ENCODE measurements at regions not wholly inside any gene's neighbourhood (a gene's known extent, or its start where the extent isn't known, plus 50 kb on each side); places are given as distances from the start of the nearest gene placed in this dataset.

DNA sequence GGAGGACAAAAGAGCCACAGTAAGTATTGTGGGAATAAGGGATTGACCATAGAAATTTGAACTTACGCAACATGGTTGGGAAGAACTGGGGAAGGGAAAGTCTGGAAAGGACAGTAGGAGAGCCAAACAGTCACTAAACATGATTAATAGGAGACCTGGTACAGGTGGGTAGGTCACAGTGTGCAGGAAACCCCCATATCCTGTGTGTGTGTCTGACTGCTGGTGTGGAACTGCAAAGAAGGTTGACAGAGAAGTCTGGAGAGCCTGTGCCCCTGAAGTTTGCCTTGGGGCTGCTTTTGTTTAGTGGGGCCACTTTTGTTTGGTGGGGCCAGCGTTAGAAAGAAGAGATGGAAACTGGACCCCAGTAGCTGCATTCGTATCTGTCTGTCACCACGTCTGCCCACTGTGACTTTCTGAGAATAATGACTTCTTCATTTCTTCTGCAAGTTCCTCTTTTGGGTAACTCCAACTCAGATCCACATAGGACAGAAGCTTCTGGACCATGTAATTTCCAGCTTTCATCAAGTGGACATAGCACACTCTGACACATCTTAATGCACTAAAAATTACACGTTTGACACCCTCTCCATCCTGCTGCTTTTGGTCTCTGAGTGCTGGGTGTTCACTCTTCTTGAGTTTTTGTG is 126.8 kb upstream of the RAG2 start:
- H3K27me3 ChIP-seq (replicated peaks in 1 of 2; ENCODE audit: control insufficient read depth in 2 of 2, insufficient read depth in 2 of 2, low read length in 1 of 2): no peaks in the 10 kb centered on the region
- no TSS peak for BruUV-seq (replicated peaks)
- in situ Hi-C loops (cut with MboI) (no loop called here), intact Hi-C loops (cut with micrococcal nuclease; ENCODE audit: unreplicated experiment) (loop anchor here (1.0 kb wide), 1 partner anchor 19 kb away; no protein-coding TSS in a partner anchor)
- CTCF ChIA-PET: interaction anchor here (1.1 to 1.6 kb wide), 3 partner anchors 19 to 23 kb away, joined by 3 to 6 read pairs (median 3); no protein-coding TSS in a partner anchor
- no peak overlapping the region for H3K9ac ChIP-seq (ENCODE audit: control insufficient read depth, insufficient read depth, low read length)
- SMC1A ChIA-PET (ENCODE audit: uncharacterized antibody, unreplicated experiment): no interaction called here
- peak; percentile 89 for FAIRE-seq
- POLR2A ChIA-PET: no interaction called here
- no peak overlapping the region for H3K27ac ChIP-seq (ENCODE audit: control insufficient read depth, insufficient read depth)
- 9% methylated on average over 5 of the region's 5 CpGs for WGBS (ENCODE audit: insufficient coverage, insufficient replicate concordance, low lambda C conversion rate, missing lambda C conversion rate)
- no peaks in the 10 kb centered on the region for H4K20me1 ChIP-seq (ENCODE audit: control insufficient read depth, insufficient read depth)
- peak; percentile 88 for ATAC-seq
- H3K36me3 ChIP-seq (ENCODE audit: control insufficient read depth in 2 of 2, insufficient read depth in 2 of 2, low read length in 1 of 2): no peaks in the 10 kb centered on the region
- H3K4me3 ChIP-seq: no peak overlapping the region
- RAD21 ChIA-PET (ENCODE audit: unreplicated experiment): no interaction called here
- peak overlapping the region; percentile 36; the same call in 1 of the 2 replicates for H3K4me2 ChIP-seq (ENCODE audit: control insufficient read depth, insufficient read depth)
- DNase-seq (ENCODE audit: low read depth, low spot score): peak; percentile 23
- H3K9me3 ChIP-seq (replicated peaks; ENCODE audit: control insufficient read depth, insufficient read depth, low read length): no peaks in the 10 kb centered on the region
- H3K4me1 ChIP-seq (ENCODE audit: control insufficient read depth, insufficient read depth, low read length): peaks cover 9% of the 10 kb centered on the region; the same call in 1 of the 2 replicates
- H3K79me2 ChIP-seq (ENCODE audit: control insufficient read depth, insufficient read depth, low read length): no peaks in the 10 kb centered on the region
- H2AFZ ChIP-seq (ENCODE audit: control insufficient read depth, low read depth, low read length): no peak overlapping the region
- TF ChIP-seq SMARCA5 (IDR thresholded peaks at IDR 0.05): no peak
- TF ChIP-seq, protein P1, sequence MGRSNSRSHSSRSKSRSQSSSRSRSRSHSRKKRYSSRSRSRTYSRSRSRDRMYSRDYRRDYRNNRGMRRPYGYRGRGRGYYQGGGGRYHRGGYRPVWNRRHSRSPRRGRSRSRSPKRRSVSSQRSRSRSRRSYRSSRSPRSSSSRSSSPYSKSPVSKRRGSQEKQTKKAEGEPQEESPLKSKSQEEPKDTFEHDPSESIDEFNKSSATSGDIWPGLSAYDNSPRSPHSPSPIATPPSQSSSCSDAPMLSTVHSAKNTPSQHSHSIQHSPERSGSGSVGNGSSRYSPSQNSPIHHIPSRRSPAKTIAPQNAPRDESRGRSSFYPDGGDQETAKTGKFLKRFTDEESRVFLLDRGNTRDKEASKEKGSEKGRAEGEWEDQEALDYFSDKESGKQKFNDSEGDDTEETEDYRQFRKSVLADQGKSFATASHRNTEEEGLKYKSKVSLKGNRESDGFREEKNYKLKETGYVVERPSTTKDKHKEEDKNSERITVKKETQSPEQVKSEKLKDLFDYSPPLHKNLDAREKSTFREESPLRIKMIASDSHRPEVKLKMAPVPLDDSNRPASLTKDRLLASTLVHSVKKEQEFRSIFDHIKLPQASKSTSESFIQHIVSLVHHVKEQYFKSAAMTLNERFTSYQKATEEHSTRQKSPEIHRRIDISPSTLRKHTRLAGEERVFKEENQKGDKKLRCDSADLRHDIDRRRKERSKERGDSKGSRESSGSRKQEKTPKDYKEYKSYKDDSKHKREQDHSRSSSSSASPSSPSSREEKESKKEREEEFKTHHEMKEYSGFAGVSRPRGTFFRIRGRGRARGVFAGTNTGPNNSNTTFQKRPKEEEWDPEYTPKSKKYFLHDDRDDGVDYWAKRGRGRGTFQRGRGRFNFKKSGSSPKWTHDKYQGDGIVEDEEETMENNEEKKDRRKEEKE (IDR thresholded peaks at IDR 0.05): no peak
- peak; percentile 46; the same call in 1 of the 2 replicates for TF ChIP-seq PAX5 (IDR thresholded peaks at IDR 0.05; ENCODE audit: borderline replicate concordance, low read depth, low read length)
- TF ChIP-seq PML (IDR thresholded peaks at IDR 0.05; ENCODE audit: low read length): no peak
- no peak for TF ChIP-seq SUZ12 (IDR thresholded peaks at IDR 0.05; ENCODE audit: unreplicated experiment)
- no peak for TF ChIP-seq RCOR1 (conservative IDR thresholded peaks at IDR 0.05; ENCODE audit: low read depth, low read length)
- 0 out of 4 replicates have a peak, but pooled peaks of 1 of the 2 experiments have one; percentile 21 for TF ChIP-seq IKZF2 (IDR thresholded peaks at IDR 0.05)
- TF ChIP-seq SMAD1 (IDR thresholded peaks at IDR 0.05; ENCODE audit: low read depth, partially characterized antibody): no peak
- TF ChIP-seq, protein P2, sequence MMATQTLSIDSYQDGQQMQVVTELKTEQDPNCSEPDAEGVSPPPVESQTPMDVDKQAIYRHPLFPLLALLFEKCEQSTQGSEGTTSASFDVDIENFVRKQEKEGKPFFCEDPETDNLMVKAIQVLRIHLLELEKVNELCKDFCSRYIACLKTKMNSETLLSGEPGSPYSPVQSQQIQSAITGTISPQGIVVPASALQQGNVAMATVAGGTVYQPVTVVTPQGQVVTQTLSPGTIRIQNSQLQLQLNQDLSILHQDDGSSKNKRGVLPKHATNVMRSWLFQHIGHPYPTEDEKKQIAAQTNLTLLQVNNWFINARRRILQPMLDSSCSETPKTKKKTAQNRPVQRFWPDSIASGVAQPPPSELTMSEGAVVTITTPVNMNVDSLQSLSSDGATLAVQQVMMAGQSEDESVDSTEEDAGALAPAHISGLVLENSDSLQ (IDR thresholded peaks at IDR 0.05): peak; percentile 26; the same call in 1 of the 2 replicates
- TF ChIP-seq MYB (IDR thresholded peaks at IDR 0.05; ENCODE audit: borderline replicate concordance, low read depth, low read length): no peak
- peak; percentile 83 for TF ChIP-seq SPI1 (IDR thresholded peaks at IDR 0.05; ENCODE audit: borderline replicate concordance, insufficient read depth, low read depth, low read length)
- TF ChIP-seq RUNX3 (IDR thresholded peaks at IDR 0.05; ENCODE audit: low read length): 0 out of 2 replicates have a peak, but pooled peaks have one; percentile 14
- TF ChIP-seq FOXK2 (IDR thresholded peaks at IDR 0.05): no peak
- TF ChIP-seq, protein P3, sequence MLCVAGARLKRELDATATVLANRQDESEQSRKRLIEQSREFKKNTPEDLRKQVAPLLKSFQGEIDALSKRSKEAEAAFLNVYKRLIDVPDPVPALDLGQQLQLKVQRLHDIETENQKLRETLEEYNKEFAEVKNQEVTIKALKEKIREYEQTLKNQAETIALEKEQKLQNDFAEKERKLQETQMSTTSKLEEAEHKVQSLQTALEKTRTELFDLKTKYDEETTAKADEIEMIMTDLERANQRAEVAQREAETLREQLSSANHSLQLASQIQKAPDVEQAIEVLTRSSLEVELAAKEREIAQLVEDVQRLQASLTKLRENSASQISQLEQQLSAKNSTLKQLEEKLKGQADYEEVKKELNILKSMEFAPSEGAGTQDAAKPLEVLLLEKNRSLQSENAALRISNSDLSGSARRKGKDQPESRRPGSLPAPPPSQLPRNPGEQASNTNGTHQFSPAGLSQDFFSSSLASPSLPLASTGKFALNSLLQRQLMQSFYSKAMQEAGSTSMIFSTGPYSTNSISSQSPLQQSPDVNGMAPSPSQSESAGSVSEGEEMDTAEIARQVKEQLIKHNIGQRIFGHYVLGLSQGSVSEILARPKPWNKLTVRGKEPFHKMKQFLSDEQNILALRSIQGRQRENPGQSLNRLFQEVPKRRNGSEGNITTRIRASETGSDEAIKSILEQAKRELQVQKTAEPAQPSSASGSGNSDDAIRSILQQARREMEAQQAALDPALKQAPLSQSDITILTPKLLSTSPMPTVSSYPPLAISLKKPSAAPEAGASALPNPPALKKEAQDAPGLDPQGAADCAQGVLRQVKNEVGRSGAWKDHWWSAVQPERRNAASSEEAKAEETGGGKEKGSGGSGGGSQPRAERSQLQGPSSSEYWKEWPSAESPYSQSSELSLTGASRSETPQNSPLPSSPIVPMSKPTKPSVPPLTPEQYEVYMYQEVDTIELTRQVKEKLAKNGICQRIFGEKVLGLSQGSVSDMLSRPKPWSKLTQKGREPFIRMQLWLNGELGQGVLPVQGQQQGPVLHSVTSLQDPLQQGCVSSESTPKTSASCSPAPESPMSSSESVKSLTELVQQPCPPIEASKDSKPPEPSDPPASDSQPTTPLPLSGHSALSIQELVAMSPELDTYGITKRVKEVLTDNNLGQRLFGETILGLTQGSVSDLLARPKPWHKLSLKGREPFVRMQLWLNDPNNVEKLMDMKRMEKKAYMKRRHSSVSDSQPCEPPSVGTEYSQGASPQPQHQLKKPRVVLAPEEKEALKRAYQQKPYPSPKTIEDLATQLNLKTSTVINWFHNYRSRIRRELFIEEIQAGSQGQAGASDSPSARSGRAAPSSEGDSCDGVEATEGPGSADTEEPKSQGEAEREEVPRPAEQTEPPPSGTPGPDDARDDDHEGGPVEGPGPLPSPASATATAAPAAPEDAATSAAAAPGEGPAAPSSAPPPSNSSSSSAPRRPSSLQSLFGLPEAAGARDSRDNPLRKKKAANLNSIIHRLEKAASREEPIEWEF (IDR thresholded peaks at IDR 0.05; ENCODE audit: insufficient replicate concordance, low read depth, low read length): no peak

All from GM12878 (cell line).